Right kidney (tissue), 1 donor: ENCODE measurements at regions not wholly inside any gene's neighbourhood (a gene's known extent, or its start where the extent isn't known, plus 50 kb on each side); places are given as distances from the start of the nearest gene placed in this dataset.
A peak's percentile ranks its signal among the peaks of the same experiment; 100 is the strongest.

ENCODE experiments used
- DNase-seq: peaks from one replicate; pipeline ENCODE4 v3.0.0-alpha.2; 2016

DNA sequence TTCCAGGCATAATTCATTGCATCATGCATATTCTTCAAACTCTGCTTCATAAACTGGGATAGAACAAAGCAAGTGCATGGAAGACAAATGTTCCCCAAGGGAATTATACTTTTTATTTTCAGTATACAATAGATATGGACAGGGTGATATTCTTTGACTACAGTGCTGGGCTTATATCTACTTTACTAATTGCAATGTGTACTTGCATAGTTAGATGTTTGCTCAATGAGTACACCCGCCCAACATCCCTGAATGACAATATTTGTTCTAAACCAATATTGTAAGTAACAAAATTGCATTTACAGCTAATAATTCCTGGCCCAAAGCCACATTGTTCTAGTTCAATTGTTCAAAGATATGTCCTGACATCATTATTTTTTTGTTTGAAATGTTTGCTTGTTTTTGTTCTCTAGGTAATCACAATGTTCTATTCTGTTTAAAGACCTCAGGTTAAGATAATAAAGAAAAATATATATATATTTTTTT is 171.4 kb downstream of the PTN start:
- DNase-seq = no peak

DNA sequence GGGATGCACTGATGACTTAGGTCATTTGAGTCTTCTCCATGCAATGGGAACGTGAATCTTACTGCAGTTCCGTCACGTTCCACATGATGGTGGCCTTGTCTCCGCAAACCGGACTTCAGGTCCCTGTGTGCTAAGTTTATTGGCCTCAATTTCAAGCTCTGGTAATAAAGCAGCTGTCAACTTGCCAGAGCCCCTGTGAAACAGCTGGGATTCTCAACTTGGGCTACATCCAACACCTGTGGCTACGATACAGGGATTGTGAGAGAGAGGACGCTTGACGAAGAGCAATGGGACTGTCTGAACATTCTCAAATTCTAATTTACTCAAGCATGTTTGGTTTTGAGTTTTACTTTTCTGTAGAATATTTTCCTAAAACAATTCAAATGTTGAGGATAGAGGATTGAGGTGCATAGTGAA is 174.2 kb downstream of the PTN start:
- peak; percentile 34 for DNase-seq

DNA sequence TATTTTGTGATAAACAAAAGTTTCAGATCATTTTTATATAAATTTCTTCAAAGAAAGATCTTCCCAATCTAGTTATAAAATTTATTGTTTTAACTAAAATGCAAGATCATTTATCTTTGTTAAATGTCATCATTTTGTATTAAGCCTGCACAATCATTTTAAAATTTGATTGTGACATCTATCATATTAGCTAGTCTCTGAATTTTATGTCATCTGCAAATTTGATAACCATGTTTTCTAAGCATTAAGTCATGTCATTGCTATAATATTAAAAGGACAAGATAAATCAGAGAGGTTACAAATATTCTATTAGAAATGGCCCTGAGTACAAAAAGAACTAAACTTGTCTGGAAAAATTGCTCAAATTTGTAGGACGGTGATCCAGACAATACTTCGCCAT is 175.9 kb downstream of the PTN start:
- no peak for DNase-seq

DNA sequence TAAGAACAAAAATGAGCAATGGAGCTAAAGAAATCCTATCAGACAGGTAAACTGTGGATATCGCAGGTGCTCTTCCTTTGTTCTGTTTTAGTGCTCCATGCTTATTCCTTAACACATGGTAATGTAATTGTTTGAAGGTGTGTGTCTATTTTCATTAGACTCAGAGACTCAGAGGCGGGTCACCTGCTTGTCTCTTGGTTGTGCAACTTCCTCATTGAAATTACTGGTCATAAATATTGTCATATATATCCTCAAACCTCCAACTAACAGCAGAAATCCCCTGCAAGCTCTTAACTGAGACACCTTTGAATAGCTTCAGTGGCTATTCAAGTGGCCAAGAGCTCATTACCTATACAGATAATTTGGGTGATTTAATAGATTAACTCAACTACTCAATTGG is 177.2 kb downstream of the PTN start:
- DNase-seq = no peak

DNA sequence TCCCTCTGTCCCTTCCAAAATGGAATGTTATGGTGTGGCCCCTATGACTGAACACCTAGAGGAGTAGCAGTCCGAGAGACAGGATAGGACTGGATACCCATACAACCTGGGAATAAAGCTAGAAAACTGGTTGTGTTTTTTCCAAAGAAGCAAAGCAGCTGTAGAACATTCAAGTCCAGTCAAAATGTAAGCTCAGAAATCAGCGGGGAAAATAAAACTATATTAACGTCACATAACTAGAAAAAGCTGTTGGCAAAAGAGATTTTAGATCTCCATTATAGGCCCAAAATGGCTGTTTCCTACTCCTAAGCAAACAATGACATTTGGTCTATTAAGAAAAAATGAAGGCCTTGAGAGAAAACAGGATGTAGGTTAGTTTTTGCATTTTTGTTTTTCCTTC is 177.7 kb downstream of the PTN start:
- no peak for DNase-seq

DNA sequence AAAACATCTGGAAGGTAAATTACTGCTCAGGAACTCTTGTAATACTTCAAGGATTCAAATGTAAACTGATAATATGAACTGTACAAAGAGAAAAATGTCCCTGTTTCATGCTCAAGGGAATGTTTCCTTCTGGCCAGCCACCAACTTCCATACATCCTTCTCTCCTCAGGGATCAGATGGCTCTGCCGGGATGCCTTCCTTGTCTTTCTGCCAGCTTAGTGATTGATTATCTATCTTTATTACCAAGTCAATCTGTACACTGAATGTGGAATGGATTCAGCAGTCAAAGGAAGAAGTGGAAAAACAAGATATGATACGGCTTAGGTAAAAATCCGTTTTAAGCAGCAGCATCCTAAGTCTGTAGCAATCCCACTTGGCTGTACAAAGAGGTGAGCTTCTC is 178.3 kb downstream of the PTN start:
- no peak for DNase-seq

DNA sequence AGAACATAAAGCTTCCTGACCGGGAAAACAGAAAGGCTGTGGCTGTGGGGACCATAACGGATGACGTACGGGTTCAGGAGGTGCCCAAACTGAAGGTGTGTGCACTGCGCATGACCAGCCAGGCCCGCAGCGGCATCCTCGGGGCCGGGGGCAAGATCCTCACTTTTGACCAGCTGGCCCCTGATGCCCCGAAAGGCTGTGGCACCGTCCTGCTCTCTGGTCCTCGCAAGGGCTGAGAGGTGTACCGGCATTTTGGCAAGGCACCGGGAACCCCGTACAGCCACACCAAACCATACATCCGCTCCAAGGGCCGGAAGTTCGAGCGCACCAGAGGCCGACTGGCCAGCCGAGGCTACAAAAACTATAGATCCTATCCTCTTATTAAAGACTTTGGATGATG is 179.3 kb downstream of the PTN start:
- DNase-seq = no peak

DNA sequence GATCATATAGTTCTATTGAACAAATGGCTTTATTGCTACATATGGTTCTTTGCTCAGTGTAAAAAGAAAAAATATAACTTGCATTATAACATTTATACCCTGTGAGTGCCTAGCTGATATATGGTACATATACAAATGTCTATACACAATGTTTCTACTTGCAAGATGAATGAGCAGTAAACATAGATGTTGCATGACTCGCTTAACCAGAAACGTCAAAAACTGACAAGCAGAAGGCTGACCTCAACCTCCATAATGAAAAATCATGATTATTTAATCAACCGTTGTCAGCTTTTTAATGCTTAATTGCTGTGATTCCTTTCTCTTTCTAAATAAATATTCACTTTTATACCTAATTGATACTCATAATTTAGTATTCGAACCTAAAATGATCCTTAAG is 183.3 kb downstream of the PTN start:
- DNase-seq = no peak

DNA sequence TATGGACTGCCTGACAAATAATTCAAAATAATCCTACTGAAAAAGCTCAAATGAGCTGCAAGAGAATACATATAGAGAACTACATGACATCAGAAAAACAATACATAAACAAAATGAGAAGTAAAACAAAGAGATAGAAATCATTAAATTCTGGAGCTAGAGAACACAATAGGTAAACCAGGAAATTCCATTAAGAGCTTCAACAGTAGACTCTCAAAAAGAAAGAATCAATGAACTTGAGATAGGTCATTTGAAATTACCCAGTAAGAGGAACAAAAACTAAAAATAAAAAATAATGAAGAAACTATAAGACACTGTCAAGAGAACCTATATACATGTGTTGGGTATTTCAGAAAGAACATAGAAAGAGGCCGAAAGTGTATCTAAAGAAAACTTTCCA is 186.3 kb downstream of the PTN start:
- no peak for DNase-seq

DNA sequence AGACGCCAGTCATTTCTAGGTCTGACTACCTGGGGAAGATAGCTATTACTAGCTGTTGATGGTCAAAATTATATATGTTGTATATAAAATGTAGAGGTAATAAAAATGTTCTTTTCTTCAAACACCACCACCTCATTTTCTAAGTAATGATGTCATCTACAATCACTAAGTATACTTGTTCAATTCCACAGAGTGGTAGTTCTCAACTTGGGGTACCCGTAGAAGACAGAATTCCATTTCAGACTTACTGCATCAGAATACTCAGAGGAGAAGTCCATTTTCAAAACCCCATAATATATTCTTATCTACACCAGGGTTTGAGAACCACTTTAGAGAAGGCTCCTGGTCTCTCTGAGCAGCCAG is 191.9 kb downstream of the PTN start:
- DNase-seq = no peak

DNA sequence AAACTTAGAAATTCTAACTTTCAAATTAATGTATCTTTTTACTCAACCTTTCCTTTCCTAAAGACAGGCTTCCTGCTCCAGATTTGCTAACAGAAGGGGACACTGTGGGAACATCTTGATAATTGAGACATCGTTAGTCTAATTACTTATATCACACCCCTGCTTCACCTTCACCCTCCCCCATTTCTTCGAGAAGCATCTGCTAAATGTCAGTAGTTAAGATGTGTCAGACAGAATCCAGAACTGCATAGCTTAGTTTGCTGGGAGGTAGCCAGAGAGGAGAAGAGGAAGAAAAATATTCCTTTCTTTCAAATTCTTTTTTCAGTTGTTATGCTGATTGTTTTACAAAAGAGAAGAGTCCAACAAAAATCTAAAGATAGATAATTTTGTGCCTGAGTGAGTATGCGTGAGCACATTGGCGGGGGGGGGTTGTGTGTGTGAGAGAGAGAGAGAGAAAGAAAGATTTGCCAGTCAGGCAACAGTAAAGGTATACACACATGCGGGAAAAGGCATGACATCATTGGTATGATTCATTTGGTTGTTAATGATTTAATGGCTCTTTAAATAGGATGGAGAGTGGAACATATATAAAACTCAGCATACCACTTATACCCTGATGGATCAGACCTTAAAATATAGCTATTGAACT is 192.4 kb downstream of the PTN start:
- no peak for DNase-seq

DNA sequence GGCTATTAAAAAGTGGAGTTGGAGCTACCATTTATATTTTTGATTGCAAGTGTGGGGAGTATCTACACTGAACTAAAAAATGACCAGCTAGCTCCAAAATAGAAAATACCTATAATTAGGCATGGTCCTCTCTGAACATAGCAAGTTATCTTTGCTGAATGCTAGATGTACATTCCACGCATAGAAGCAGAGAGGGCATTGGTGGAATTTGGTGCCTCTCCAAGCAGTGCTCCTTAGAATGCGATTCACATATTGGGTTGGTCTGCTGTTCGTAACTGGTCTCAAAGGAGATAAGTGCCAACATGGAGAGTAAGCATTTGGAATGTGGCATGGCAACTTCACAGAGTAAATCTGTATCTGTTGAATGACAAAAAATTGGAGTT is 196.2 kb downstream of the PTN start:
- no peak for DNase-seq

DNA sequence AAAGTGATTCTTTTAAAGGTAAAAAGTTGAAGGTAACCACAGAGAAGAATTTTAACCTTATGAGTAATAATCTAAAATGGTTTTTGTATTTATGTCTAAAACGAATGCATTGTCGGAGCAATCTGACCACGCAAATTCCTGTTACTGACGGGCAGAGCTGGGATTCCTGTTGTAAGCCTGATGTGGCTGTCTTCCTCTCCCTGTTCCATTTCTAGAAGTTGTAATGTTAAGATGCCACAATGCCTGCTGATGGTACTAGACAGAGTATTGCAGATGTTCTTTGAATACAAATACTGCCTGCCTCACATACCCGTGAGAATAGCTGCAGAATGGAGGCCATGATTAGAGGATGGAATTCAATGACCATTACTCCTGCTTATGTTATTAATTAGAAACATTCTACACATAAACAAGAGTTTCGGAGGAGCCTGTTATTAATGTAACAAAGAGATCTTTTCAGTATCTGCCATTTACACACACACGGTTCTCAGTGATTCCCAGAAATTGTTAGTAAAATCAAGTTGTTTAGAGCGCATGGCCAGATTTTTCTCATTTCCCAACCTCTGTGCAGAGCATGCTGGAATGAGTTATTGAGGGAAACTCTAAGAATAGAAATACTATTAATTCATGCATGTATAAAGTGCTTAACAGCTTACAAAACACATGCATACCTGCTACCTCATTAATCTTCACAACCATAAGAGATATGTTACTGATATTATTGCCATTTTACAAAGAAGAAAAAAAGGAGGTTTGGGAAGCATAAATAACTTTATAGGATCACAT is 196.8 kb downstream of the PTN start:
- DNase-seq = no peak

DNA sequence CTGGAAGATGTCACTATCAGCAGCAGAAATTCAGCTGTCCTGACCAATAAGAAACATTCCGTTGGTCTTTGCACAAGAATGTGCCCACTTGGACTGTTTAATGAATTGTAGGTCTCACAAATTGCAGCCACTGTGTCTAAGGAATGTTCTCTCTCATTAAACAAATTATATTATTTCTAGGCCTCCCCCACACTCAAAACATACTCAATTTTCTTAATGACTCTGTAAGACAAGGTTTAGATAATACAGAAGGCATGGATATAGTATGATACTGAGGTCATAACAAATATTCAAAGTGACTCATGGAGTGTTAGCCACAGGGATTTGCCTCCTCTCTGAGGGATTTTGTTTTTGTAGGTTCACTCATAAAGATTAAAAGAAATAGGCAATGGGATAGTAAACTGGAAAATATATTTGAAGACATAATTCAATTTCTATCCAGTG is 197.5 kb downstream of the PTN start:
- no peak for DNase-seq

DNA sequence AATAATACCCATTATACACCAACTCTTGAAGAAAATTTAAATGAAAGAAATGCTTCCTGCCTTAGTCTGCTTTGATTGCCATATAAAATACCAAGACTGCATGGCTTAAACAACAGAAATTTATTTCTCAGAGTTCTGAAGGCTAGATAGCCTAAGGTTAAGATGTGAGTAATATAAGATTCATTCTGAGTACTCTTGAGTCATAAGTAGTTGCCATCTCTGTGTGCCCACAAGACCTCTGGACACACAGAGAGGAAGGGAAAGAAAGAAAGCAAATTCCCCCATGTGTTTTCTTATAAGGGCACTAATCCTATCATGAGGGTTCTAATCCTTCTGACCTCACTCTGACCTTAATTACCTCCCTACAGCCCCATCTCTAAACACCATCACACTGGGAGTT is 201.2 kb downstream of the PTN start:
- DNase-seq = no peak

DNA sequence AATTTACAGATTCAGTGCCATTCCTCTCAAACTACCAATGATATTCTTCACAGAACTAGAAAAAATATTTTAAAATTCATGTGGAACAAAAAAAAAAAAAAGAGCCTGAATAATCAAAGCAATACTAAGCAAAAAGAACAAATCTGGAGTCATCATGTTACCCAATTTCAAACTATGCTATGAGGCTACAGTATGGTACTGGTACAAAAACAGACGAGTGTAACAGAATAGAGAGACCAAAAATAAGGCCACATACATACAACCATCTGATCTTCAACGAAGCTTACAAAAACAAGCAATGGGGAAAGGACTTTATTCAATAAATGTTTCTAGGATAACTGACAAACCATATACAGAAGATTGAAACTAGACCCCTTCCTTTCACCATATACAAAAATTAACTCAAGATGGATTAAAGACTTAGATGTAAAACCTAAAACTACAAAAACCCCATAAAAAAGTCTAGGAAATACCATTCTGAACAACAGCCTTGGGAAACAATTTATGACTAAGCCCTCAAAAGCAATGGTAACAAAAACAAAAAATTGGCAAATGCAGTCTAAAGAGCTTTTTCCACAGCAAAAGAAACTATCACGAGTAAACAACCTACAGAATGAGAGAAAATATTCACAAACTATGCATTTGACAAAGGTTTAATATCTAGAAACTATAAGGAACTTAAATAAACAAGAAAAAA is 207.7 kb downstream of the PTN start:
- no peak for DNase-seq

DNA sequence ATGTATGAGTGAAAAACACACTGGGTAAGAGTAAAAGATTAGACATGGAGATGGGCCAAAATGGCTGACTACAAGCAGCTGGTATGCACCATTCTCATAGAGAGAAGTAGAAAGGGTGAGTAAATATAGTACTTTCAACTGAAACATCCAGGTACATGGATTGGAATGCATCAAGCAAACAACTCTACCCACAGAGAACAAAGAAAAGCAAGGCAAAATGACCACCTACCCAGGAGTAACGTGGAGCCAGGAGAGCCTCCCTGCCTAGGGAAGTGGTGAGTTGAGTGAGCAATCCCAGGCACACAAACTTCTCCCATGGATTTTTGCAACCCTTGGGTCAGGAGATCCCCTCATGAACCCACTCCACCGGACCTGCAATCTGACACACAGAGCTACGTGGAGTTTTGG is 212.8 kb downstream of the PTN start:
- no peak for DNase-seq

DNA sequence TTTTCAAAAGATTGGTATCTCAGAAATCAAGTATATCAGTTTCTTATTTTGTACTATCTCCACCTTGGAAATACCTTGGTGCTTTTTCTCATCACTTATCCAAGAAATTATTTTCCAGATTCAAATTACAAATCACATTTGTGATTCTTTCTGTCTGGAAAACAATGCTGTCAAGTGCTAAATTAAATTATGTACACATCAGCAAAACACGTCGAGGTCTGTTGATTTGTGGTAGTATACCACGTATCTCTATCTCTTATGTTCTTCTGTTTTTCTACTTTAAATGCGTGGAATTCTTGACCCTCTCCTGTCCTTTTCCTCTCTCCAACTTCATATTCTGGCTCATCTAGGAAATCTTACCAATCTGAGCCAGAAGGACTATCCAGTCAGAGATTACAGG is 214.5 kb downstream of the PTN start:
- no peak for DNase-seq

DNA sequence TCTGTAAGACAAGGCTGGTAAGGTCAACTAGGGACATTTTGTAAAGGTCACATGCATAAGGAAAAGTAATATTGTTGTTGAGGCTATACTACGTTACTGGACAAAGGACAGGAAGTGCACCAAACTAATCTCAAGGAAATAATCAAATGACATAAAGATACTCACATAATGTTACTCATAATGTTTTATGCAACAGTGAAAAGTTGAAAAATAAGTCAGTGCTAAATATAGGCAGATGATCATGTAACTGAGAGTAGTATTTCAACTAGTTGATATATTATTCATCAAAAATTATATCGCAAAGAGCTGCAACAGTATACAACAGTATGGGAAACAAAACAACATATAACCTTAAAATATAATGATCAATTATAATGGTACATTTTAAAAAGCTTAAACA is 215.7 kb downstream of the PTN start:
- DNase-seq = no peak

DNA sequence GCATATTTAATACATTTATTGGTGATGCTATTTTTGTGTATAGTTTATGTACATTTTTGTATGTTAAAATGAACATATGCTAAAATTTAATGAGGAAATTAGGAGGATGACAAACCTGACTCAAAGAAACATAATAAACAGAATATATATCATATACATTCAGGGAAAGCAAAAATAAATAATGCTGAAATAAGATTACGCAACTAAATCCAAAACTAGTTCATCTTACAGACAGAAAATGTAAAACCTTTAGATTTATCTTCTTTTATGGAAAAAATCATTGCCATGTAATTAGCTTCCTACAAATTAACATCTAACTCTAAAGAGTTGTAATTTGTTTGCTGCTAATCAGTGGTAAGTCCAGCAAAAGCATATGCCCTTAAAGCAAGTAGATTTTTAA is 216.5 kb downstream of the PTN start:
- no peak for DNase-seq

DNA sequence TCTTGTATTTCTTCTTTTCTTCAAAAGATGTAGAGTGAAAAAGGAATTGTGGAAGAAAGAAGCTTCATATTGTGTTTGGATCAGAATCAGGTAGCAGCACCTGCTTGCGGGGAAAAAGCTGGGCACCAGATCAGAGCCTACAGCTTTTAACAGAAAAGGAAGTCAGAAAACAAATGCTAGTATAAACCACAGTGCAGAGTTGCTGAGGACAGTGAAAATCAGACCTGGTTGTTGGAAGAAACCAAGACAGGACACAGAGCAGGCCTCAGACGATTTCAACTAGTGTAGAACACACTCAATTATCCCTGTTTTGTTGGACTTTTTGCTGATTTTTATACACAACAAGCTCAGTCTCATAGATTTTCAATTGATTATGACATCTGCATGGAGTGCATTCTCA is 221.4 kb downstream of the PTN start:
- DNase-seq = no peak

DNA sequence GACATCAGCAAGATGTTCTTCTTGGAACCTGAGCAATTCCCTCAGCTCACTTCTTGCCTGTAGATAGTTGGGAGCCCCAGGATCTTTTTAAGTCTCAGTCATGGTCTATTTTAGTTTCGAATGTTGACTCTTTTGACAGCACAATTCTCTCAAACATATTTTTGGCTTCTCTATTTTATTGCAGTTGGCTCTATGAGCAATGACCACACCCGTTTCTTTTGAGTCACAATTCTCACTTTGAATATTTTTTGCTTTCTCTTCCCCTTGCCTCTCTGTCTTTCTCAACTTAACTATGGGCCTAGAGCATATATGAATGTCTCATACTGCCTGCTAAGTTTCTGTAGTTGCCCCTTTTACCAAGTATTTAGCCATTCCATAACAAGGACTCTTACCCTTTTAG is 222.8 kb downstream of the PTN start:
- DNase-seq = no peak

DNA sequence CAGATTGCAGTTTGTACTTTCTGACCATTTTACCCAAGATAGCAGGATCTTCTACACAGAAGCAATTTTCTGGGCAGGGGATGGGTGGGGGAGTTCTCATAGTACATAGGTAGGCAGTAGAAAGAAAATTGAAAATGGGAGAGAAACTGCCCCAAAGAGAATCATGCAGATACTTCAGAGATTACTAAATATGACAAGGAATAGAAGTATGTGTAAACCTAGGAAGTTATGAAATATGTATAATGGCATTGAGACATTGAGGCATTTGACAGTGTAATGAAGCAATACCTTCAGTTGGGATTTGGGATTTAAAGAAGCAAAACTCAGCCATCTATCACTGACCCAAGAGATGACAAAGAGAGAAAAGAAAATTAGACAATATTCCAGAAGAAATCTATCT is 233.0 kb downstream of the PTN start:
- no peak for DNase-seq

DNA sequence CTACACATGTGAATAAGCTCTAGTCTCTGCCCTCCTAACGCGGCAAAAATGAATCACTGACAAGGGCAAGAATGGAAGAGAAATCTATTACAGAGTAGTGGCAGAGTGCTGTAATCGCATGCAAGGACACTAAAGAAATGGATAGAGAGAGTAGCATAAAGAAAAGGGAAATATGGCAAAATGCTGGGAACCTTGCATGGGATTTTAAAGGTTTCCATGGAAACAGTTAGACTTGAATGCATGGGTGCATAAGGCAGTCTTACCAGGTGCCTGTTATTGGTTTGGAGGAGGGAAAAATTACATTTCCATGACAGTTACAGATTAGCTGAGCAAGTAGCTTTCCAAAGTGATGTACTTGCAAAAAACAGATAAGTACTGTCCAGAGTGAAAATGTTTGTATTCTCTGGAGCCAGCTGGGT is 233.4 kb downstream of the PTN start:
- no peak for DNase-seq
